Ecto neural progenitor cell (in vitro differentiated cells): ENCODE measurements at regions not wholly inside any gene's neighbourhood (a gene's known extent, or its start where the extent isn't known, plus 50 kb on each side); places are given as distances from the start of the nearest gene placed in this dataset.

Source experiments
- DNase-seq: peaks from one replicate; pipeline ENCODE4 v3.0.0-alpha.2; 2018; ENCODE audit warnings: low spot score

DNA sequence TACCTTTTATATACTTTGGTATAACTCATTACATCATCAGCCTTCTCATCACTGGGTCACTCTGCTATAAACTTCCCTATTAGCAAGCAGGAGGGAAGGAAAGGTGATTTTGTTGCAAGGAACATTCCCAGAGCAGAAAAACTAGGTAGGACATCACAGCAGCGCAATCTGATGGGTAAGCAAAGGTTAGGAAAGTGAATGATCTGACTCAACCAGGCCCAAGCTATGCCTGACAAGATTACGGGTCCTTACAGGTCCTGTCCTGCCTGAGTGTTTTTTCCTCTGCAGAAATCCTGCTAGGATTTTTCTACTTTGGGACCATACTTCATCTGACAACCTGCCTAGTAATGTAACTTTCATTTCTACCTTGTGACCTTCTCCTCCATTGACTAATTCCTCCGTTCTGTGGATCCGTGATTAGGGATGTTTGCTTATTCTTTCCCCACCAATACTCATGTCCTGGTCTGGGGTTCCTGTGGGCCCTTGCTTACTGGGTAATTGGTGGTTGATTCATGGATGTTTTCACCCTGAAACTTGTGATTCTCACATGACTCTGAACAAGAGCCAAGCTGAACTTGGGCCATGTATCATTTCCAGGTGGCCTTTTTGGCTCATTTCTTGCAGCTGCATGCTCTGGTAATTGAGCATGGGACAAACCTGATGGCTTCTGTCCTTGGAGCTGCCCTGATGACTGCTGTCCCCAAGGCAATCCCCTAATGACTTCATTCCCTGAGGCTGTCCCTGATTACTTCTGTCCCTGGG, 111.9 kb upstream of the KIT start:
- DNase-seq: no peak

DNA sequence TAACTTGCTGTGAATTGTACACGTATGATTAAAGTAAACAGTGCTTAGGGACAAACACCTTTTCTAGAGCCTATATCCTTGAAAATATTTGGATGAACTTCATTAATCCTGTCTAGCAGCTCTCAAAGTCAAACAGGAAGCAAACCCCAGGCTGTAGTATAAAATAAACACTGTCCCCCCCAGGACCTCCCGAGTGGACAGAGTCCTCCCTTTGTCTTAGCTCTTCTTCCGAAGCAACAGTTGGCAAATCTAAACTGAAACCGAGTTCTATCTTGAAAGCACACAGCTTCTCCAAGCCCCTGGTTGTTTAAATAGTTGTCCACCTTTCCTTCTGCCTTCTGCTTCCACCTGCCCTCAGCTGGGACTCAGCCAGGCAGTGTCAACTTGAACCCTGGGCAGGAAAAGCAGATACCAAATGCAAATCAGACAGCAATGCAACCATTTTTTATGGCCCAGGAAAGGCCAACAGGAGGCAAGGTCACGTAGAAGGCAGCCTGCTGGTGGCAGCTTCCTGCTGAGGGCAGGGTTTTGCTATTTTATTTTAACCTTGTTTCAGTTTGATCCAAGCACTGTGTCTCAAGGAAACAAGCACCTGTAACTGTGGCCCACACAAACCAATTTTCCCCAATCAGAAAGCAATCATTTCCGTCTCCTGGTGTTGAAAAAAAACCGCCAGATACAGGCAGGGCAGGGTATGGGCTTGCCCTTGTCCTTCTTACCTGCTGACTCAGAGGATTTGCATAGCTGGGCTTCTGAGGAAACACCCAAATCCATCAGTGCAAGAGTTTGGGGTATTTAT, 110.3 kb upstream of the KIT start:
- no peak for DNase-seq

DNA sequence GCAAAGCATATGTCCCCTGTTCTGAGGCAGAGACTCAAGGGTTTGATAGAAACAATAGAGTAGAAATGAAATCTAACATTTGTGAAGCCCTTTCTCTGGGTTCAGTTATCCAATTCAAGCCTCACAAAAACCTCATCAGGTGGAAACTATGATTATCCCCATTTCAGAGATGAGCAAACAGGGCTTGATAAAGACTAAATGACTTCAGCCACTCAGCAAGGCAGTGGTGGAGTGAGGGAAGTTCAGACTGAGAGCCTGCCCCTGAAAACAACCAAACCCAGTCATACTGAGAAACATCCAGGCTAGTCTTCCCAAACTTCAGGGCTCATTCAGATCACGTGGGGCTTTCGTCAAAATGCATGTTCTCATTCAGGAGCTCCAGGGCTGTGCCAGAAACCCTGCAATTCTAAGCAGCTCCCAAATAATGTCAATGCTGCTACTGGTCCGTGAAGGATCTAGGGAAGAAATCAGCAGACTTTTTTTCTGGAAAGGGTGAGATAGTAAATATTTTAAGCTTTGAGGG, 109.6 kb upstream of the KIT start:
- DNase-seq: peak; percentile 15

DNA sequence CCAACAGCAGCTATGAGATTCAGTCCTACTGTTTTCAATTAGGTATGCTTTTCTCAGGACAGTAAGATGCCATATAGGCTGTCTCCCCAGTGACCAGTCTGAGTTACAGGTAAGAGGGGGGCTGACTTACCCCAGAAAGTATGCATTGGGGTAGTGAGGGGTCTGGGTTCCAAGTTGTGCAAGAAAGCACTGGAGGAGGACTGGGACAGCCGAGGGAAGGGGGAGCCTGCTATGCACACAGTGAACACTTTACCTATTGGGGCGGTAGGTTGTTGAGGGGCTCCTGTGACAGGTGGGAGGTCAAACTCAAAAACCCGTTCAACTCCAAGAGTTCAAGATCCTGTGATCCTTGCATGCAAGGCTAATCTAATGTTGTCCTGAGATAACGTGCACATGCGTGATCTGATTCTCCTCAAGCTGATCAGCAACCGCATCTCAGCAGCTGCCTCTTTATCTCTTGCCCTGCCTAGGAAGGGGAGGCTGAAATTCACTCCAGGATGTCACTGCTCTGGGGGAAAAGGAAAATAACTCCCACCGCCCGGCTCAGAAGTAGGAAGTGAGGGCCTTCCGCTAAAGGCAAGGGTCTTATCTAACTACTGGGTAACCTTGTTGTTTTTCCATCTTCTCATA, 108.8 kb upstream of the KIT start:
- no peak for DNase-seq

DNA sequence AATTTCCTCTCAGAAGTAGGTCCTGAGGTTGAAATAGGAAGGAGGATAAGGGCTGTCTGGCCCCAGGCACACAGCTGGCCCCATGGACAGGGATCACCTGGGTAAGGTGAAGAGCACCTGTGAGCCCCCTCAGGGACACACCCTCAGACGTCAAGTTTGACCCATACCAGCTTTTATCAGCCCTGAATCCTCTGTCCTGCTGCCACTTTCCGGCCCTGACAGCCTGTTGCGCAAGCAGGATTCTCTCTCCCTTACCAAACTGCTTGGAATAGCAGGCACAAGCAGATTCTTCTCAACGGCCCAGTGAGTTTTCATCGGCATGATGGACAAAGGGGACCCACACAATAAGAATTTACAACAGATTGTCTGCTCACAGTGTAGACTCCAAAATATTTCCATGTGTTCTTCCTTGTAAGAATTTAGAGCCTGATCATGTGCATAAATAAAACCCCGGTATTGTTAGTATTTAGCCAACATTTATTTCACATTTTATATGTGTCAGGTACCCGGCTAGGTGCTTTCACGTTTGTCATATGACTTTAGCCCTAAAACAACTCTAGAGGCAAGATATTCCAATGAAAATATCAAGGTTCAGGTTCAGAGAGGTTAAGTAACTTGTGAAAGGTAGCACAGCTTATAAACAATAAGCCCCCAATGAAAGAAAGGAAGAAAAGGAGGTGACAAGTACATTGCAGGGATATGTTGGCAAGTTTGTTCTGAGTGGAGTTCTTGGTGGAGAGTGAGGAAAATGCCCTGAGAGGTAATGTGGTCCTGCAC, 107.2 kb upstream of the KIT start:
- no peak for DNase-seq

DNA sequence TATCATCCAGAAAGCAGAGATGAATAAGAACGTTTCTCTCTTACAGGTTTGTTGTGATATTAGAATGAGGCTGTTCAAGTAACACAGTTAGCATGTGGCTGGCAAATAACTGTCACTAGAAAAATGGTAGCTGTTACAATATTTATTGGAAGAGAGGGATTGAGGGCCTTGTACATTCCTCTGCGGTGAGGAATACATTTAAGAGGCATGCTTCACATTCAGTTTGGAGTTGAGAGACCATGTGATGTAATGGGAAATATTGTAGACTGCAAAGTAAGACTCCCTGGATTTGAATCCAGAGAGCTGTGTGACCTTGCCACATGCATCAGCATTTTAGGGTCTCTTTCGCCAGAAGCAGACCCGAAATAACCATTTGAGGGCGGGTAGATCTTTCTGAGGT, 104.8 kb upstream of the KIT start:
- no peak for DNase-seq

DNA sequence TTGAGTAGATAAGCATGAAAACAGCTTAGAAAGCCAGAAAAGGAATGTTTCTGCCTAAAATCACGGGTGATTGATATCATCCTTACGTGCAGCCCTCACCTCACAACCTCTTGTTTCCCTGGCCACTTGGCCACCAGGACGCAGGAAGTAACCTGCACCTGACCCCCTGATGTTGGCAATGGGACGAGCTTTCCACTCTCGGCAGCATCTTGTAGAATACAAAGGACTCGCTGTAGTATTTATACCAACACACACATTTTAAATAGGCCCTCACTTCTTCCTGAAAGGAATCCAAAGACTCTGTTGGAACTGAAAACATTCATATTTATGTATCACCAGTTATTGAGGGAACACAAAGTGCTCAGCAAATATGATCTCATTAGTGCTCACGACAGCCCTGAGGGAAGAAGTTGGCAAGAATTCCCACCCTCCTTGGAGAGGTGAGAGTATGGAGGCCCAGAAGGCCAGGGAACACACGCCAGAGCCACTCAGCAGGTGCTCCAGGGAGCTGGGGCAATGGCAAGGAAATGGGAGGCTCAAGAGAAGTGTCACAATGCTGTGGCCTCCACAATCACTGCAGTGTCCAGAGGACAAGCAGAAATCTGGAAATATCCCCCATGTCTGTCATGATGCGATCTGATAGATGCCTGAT, 103.3 kb upstream of the KIT start:
- peak; percentile 15 for DNase-seq

DNA sequence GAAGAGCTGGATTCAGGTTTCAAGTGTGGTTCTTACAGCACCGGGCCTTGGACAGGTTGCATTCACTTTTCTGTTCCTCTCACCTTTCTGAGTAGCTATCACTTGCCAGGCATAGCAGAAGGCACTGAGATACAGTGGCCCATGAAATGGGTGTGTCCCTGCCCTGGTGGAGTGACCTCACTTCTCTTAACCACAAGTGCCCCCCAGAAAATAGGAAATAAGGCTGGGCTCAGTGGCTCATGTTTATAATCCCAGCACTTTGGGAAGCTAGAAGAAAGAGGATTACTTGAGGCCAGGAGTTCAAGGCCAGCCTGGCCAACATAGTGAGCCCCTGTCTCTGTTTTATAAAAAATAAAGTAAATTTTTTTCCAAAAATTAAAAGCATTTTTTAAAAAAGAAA, 101.7 kb upstream of the KIT start:
- DNase-seq: peak; percentile 11

DNA sequence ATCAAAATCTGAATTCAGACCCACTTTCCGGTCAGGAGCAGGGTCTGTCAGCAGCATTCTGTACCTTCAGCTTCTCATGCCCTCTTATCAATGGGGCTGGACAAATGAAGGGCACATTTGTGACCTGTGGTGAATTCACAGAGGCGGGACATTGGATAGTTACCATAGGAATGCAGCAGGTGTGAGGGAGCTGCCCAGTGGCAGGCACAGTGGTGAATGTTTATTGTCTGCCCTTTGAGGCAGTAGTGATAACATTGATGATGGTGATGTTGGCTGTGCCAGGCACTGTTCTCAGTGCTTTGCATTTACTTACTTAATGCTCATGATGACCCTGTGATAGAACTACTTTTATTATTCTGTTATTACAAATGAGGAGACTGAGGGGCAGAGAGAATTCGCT, 101.2 kb upstream of the KIT start:
- peak; percentile 19 for DNase-seq

DNA sequence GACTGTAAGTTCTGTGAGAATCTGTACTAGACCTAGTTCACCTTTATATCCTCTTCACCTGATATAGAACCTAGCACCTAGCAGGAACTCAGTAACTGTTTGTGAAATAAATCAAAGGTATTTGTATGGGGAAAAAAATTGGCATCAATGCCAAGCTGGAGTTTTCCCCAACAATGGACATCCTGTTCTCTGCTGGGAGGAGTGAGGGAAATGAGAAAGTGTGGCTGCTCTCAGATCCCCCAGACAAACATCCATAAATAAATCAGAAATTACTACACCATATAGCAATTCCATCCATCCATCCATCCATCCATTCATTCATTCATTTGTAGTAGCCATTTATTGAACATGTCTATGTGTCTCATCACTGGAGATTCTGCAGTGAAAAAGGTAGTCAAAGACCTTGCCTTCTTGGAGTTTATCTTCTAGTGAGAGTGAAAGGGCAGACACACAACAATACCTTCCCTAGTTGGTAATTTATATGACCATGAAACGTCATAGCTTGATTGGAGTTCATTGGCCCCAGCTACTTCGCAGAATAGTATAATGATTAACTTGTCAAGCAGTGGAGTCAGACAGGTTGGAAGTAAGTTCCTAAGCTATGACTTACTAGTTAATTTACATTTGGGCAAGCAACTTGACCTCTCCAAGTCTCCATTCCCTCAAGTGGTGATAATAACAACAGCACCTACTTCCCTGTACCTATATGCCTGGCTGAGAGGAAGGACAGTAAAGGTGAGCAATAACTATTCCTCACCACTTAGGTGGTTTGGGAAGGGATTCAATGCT, 98.7 kb upstream of the KIT start:
- no peak for DNase-seq

DNA sequence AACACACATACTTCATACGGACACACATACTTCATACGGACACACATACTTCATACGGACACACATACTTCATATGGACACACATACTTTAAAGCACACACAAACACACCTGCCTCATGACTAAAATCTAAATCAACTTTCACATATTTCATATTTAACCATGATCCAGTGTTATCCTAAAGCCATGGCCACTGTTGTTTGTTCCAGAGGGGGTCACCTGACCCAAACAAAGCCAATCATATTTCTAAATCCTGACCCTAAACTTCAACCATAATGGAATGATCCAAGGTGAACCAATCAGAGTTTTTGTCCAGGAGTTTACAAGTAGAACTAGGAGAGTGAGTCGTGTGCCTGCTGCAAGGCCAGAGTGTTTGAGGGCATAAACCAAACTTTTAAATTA, 97.2 kb upstream of the KIT start:
- DNase-seq: no peak

DNA sequence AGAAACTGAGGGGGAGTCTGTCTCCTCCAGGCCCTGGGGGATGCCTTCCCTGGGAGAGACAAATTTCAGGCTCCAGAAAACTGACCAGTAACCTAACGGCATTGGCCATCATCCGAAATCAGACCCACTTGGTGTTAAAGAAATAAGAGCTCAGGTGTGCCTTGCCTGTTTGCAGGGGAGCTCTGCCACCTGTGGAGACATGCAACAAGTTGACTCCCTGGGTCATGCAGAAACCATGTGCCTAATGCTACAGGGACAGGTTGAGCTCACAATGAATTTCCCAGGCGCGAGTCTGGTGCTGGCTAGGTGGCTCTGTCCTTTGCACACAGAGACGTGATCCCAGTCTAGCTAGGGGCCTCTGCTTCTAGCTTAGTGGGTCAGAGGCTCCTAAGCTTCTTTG, 95.8 kb upstream of the KIT start:
- no peak for DNase-seq

DNA sequence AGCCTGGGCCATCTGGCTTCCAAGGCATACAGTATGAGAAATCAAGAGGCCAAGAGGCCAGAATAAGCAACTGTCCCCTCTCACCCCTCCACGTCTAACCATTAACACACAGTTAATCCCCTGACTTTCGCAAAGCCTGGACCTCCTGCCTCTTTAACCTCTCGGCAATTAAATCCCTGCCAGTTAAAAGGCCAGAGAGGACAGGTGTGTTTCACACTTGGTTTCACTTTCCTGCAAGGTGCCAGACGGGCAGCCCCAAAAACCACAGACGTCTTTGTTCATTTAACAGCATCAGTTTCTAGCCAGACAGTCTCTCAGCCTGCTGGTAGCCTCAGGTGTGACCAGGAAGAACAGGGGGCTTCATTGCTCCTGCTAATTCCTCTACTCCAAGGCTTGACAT, 91.1 kb upstream of the KIT start:
- peak; percentile 37 for DNase-seq

DNA sequence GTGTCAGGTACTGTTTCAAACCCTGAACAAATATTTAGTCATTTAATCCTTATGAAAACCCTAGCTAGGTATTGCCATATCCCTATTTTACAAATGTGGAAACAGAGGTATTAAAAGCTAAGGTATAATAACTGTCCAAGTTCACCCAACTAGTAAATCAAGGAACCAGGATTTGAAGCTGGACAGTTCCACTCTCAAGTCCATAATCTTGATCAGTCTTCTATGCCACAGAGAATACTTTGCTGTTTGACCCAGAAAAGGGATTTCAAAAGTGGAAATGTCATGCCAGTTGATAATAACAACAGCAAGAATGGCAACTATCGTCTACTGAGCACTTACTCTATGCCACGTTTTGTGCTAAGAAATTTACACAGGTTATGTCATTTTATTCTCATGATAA, 90.4 kb upstream of the KIT start:
- no peak for DNase-seq

DNA sequence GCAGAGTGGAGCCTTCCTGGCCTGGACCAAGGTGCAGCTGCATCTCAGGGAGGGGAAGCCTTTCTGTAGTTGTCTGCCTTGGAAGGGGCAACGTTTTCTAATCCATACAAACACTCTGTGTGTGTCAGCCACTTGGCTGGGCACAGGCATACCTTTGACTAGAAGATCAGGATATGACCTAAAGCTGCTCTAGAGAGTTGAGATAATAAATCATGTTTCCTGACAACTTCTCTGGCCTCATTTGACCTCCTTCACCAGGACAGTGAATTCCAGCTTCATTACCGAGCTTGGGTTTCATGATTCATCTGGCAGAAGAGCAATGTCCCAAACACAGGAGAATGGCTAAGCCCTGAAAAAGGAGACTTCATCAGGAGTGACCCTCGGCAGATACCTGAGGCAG, 89.6 kb upstream of the KIT start:
- DNase-seq: no peak

DNA sequence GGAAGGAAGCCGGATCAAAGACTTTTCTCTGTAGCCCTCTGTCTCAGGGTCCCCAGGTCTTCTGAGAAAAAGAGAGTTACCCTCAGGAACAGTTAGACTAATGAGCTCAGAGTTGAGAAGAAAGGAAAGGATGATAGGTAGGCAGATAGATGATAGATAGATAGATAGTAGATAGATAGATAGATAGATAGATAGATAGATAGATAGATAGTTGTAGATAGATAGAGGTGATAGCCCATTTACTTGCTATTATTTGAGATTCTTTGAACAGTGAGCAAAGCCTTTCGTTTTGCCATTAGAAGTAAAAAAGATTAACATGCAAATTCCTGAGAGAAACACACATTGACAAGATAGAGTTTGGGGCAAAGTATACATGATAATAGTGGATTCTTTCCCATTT, 86.9 kb upstream of the KIT start:
- no peak for DNase-seq

DNA sequence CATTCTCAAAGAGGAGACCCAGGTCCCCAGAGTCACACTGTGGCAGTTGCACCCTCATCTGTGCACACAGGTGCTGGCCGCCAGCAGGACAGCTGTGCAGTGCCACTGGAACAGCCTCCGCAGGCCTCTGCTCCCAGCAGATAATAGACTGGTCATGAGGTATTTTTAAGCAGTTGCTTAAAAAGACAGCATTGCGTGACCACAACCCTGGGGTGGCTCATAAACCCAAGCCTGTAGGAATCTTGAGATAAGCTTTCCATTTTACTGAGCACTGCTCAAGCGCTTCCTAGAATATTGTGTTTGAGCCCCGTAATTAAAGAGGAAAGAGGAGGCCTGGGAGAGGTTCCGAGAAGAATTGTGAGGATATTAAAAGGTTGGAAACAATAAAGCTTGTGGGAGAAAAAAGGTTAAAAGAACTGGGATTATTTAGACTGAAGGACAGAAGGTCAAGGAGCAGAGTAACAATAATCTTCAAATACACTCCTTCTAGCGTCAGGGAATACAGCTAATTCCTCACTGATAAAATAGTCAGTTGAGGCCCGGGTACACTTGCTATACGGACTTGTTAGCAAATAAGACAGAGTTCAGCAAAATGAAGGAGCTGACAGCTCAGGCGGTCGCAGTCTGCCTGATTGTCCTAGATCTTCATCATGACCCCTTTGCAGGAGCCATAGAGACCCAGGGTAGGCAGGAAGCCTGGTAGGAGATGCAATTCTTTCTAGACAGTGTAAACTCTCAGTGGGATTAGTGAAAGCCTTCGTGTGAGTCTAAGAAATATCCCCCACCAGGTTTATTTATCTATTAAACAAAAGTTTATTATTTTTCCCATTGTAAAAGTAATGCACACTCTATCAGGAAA, 86.2 kb upstream of the KIT start:
- DNase-seq: no peak

DNA sequence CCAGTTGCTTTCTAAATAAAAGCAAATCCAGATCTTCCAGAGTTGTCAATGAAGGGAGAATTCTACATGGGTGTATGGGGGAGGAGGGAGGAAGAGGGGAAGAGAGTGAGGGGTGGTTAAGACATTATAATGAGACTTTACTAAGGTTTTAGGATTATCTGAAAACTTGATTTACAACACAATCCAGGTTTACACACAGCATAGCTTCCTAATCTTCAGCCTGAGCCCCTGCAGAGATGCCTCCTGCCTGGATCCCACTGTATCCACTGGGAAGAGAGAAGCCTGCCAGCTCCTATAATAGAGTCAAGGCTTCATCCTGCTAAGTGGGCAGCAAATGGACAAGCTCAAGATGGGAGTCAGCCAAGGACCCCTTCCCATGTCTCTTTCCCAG, 85.6 kb upstream of the KIT start:
- DNase-seq: no peak

DNA sequence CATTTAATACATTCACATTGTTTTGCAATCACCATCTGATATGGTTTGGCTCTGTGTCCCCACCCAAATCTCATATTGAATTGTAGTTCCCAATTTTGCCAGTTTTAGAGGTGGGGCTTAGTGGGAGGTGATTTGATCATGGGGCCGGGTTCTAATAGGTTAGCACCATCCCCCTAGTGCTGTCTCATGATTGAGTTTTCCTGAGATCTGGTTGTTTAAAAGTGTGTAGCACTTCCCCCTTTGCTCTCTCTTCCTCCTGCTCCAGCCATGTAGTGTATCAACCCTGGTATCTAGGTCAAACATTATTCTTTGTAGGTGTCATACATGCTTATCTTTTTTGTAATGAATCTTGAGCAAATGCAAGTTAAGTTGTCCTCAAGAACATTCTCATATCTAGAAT, 83.3 kb upstream of the KIT start:
- no peak for DNase-seq

DNA sequence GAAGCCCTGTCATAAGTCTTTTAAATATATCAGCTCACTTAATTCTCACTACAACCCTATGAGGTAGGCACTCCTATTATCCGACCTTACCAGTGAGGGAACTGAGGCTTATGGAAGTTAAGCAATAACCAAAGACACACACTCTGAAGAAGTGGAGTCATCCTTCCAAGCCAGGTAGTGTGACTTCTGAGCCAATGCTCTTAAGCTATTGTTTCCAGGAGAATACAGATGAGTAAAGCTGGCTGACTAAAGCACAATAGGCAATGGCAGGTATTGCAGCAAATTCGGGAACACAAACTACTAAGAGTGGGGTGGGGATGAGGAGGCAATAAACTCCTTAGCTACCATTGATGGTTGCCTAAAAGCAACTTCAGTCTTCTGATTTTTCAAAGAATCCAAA, 81.8 kb upstream of the KIT start:
- no peak for DNase-seq
